HepG2 (cell line): ENCODE measurements at regions not wholly inside any gene's neighbourhood (a gene's known extent, or its start where the extent isn't known, plus 50 kb on each side); places are given as distances from the start of the nearest gene placed in this dataset.
"Not testable (repeated sequence)": the region's sequence is repeated elsewhere in the genome, so short reads cannot be mapped to it uniquely, and the experiment has no call there.

ENCODE experiments used
- ESRRA ChIP-seq: sonication (generic); formaldehyde crosslinking; IDR thresholded peaks from 2 replicates; pipeline ENCODE4 v1.5.1; 2020; ENCODE audit warnings: mild to moderate bottlenecking, low read depth, missing genetic modification reagents
- EZH2 ChIP-seq: conservative IDR thresholded peaks from 2 replicates; pipeline ENCODE4 v1.6.1; 2012; ENCODE audit warnings: mild to moderate bottlenecking, low read depth, low read length, moderate library complexity
- FOSL1 ChIP-seq: sonication (generic); formaldehyde crosslinking; IDR thresholded peaks from 2 replicates; pipeline ENCODE4 v1.9.0; 2021; ENCODE audit warnings: missing genetic modification reagents, borderline replicate concordance
- HBP1 ChIP-seq: IDR thresholded peaks from 2 replicates; pipeline ENCODE4 v1.6.1; 2016; ENCODE audit warnings: low read depth, control low read depth
- HIVEP1 ChIP-seq: sonication (generic); formaldehyde crosslinking; IDR thresholded peaks from 2 replicates; pipeline ENCODE4 v1.4.0; 2020; ENCODE audit warnings: mild to moderate bottlenecking, missing genetic modification reagents
- NFE2L1 ChIP-seq: sonication (generic); formaldehyde crosslinking; IDR thresholded peaks from 2 replicates; pipeline ENCODE4 v1.4.0; 2020; ENCODE audit warnings: missing genetic modification reagents, mild to moderate bottlenecking, borderline replicate concordance
- NR2F2 ChIP-seq: IDR thresholded peaks from 2 replicates; pipeline ENCODE4 v1.6.1; 2012; ENCODE audit warnings: low read depth, inconsistent platforms, borderline replicate concordance
- PHF20 ChIP-seq: sonication (generic); formaldehyde crosslinking; IDR thresholded peaks from 2 replicates; pipeline ENCODE4 v1.5.0; 2020; ENCODE audit warnings: mild to moderate bottlenecking, missing genetic modification reagents
- POLR2A ChIP-seq, 2 experiments: IDR thresholded peaks; 2 replicates each; pipeline ENCODE4 v1.6.1; 2011; ENCODE audit warnings: low read depth in 2 of 2, low read length in 2 of 2, mild to moderate bottlenecking in 1 of 2, moderate library complexity in 1 of 2; ENCODE audit not compliant: insufficient read depth in 1 of 2
- SKIL ChIP-seq: sonication (generic); formaldehyde crosslinking; IDR thresholded peaks from 2 replicates; pipeline ENCODE4 v1.8.0; 2022; ENCODE audit warnings: missing genetic modification reagents, mild to moderate bottlenecking, moderate library complexity, borderline replicate concordance
- TGIF2 ChIP-seq: IDR thresholded peaks from 2 replicates; pipeline ENCODE4 v1.6.1; 2016; ENCODE audit warnings: control low read depth, missing compliant biosample characterization
- USF2 ChIP-seq, 2 experiments: sonication (generic) in 1 of 2; formaldehyde crosslinking in 1 of 2; IDR thresholded peaks; 2 replicates each; pipeline versions ENCODE4 v1.5.1 to v1.6.1; 2011 to 2020; ENCODE audit warnings: borderline replicate concordance in 1 of 2, low read depth in 1 of 2, low read length in 1 of 2, mild to moderate bottlenecking in 1 of 2, missing genetic modification reagents in 1 of 2, moderate library complexity in 1 of 2
- ZNF24 ChIP-seq: fragments of 450-650 bp; IDR thresholded peaks from 2 replicates; pipeline ENCODE4 v1.6.1; 2017; ENCODE audit warnings: antibody characterized with exemption, mild to moderate bottlenecking
- TF ChIP-seq, protein P1 (sequence below): sonication (generic); formaldehyde crosslinking; IDR thresholded peaks from 2 replicates; pipeline ENCODE4 v1.5.0; 2020; ENCODE audit warnings: mild to moderate bottlenecking, missing genetic modification reagents, moderate library complexity

GRCh38 chr13:76295020-76295419 lies 591.2 kb downstream of the KCTD12 start:
- TF ChIP-seq PHF20 (CRISPR knock-in tag); SKIL (CRISPR knock-in tag); ZNF24; NFE2L1; NR2F2; EZH2; POLR2A (IDR thresholded peaks at IDR 0.05; ENCODE audit: insufficient read depth in 1 of 2, low read depth in 2 of 2, low read length in 2 of 2); HIVEP1; USF2 (IDR thresholded peaks at IDR 0.05; ENCODE audit: low read depth, low read length); USF2 (CRISPR knock-in tag; IDR thresholded peaks at IDR 0.05; ENCODE audit: borderline replicate concordance); ESRRA (CRISPR knock-in tag); FOSL1 (CRISPR knock-in tag); HBP1; TGIF2: not testable (repeated sequence)
- TF ChIP-seq, protein P1, sequence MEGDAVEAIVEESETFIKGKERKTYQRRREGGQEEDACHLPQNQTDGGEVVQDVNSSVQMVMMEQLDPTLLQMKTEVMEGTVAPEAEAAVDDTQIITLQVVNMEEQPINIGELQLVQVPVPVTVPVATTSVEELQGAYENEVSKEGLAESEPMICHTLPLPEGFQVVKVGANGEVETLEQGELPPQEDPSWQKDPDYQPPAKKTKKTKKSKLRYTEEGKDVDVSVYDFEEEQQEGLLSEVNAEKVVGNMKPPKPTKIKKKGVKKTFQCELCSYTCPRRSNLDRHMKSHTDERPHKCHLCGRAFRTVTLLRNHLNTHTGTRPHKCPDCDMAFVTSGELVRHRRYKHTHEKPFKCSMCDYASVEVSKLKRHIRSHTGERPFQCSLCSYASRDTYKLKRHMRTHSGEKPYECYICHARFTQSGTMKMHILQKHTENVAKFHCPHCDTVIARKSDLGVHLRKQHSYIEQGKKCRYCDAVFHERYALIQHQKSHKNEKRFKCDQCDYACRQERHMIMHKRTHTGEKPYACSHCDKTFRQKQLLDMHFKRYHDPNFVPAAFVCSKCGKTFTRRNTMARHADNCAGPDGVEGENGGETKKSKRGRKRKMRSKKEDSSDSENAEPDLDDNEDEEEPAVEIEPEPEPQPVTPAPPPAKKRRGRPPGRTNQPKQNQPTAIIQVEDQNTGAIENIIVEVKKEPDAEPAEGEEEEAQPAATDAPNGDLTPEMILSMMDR (CRISPR knock-in tag): not testable (repeated sequence)
